HCT116 (cell line): ENCODE measurements at regions not wholly inside any gene's neighbourhood (a gene's known extent, or its start where the extent isn't known, plus 50 kb on each side); places are given as distances from the start of the nearest gene placed in this dataset.

Source experiments
- ATAC-seq: fragments of 200-7000 bp; cut with Tn5 transposase; 2 replicates; pipeline ENCODE4 v1.9.1; 2020; ENCODE audit warnings: mild to moderate bottlenecking, moderate library complexity
- BruUV-seq: library from RNA; stranded (reverse); fragments of 400-500 nt; replicated peaks from 2 replicates; lab custom pipeline; 2021; lab: Mats Ljungman, UMichigan
- CTCF ChIA-PET: fragments of 300-600 bp; sonication (Branson Sonifier 250); formaldehyde crosslinking; loops from one replicate; lab custom pipeline; 2021; ENCODE audit warnings: antibody characterized with exemption; lab: Charles Lee
- POLR2A ChIA-PET: fragments of 300-600, 350-600 bp; sonication (Branson Sonifier 250); formaldehyde crosslinking; loops from one replicate; lab custom pipeline; 2021; ENCODE audit warnings: antibody characterized with exemption; lab: Charles Lee
- RAD21 ChIA-PET, 2 experiments: fragments of 300-600 bp; sonication (Branson Sonifier 250); formaldehyde crosslinking; loops; one replicate each; lab custom pipeline; 2023; ENCODE audit warnings: low total read pairs in 2 of 2; ENCODE audit not compliant: uncharacterized antibody in 2 of 2, unreplicated experiment in 2 of 2, low non-redundant PET in 1 of 2; lab: Charles Lee
- DNase-seq: peaks from one replicate; pipeline ENCODE4 v3.0.0-alpha.2; 2010; ENCODE audit warnings: low read depth, low spot score
- H2AFZ ChIP-seq: fragments of 200-600 bp; shearing (Covaris generic), sonication (generic); 2 replicates; pipeline ENCODE4 v1.6.1; 2017; ENCODE audit warnings: low read depth, mixed run types, mixed read lengths, antibody characterized with exemption, low read length; ENCODE audit not compliant: poor library complexity, severe bottlenecking
- H3K27ac ChIP-seq: 2 replicates; pipeline ENCODE4 v1.5.1; 2012; ENCODE audit warnings: low read depth, low read length
- H3K27me3 ChIP-seq: fragments of 200-600 bp; sonication (generic); 2 replicates; pipeline ENCODE4 v1.6.1; 2016; ENCODE audit warnings: mixed run types, low read length, mixed read lengths; ENCODE audit not compliant: insufficient read depth
- H3K36me3 ChIP-seq, 2 experiments: fragments of 200-500 bp in 1 of 2; fragments of 200-600 bp in 1 of 2; sonication (Bioruptor generic) in 1 of 2; sonication (generic) in 1 of 2; 2 replicates each; pipeline versions ENCODE4 v1.5.1 to v1.6.1; 2014 to 2016; ENCODE audit warnings: low read length in 2 of 2, inconsistent platforms in 1 of 2, mixed read lengths in 1 of 2, mixed run types in 1 of 2; ENCODE audit not compliant: insufficient read depth in 2 of 2, control insufficient read depth in 1 of 2
- H3K4me1 ChIP-seq, 2 experiments: fragments of 200-600 bp in 1 of 2; sonication (generic) in 1 of 2; 2 replicates each; pipeline versions ENCODE4 v1.5.1 to v1.6.1; 2012 to 2017; ENCODE audit warnings: low read length in 2 of 2, inconsistent platforms in 1 of 2, mild to moderate bottlenecking in 1 of 2, mixed read lengths in 1 of 2, mixed run types in 1 of 2, moderate library complexity in 1 of 2; ENCODE audit not compliant: insufficient read depth in 2 of 2, control insufficient read depth in 1 of 2
- H3K4me2 ChIP-seq: fragments of 200-600 bp; sonication (generic); 2 replicates; pipeline ENCODE4 v1.6.1; 2017; ENCODE audit warnings: mixed run types, low read length, mixed read lengths
- H3K4me3 ChIP-seq, 2 experiments: fragments of 200-600 bp in 1 of 2; sonication (generic) in 1 of 2; replicated peaks in 1 of 2; 2 replicates each; pipeline ENCODE4 v1.5.1; 2011 to 2016; ENCODE audit warnings: low read length in 2 of 2, control low read depth in 1 of 2, low read depth in 1 of 2, mild to moderate bottlenecking in 1 of 2, mixed read lengths in 1 of 2, mixed run types in 1 of 2
- H3K79me2 ChIP-seq: fragments of 200-600 bp; sonication (generic); 2 replicates; pipeline ENCODE4 v1.6.1; 2017; ENCODE audit warnings: mild to moderate bottlenecking, mixed run types, low read length, moderate library complexity, mixed read lengths; ENCODE audit not compliant: insufficient read depth
- H3K9ac ChIP-seq: fragments of 200-600 bp; sonication (generic); 2 replicates; pipeline ENCODE4 v1.6.1; 2016; ENCODE audit warnings: low read length, mixed read lengths
- H3K9me2 ChIP-seq: fragments of 200-600 bp; sonication (generic), shearing (Covaris generic); 2 replicates; pipeline ENCODE4 v1.6.1; 2017; ENCODE audit warnings: mixed run types, mild to moderate bottlenecking, moderate library complexity; ENCODE audit not compliant: insufficient read depth
- H3K9me3 ChIP-seq, 2 experiments: fragments of 200-500 bp in 1 of 2; fragments of 200-600 bp in 1 of 2; sonication (Bioruptor generic) in 1 of 2; sonication (generic) in 1 of 2; 2 replicates each; pipeline ENCODE4 v1.6.1; 2014 to 2017; ENCODE audit warnings: low read length in 2 of 2, mixed read lengths in 2 of 2, inconsistent platforms in 1 of 2, low read depth in 1 of 2, mild to moderate bottlenecking in 1 of 2, mixed run types in 1 of 2, moderate library complexity in 1 of 2; ENCODE audit not compliant: control insufficient read depth in 1 of 2, insufficient read depth in 1 of 2
- H4K20me1 ChIP-seq: fragments of 200-600 bp; sonication (generic), shearing (Covaris generic); 2 replicates; pipeline ENCODE4 v1.6.1; 2017; ENCODE audit warnings: mixed run types, mild to moderate bottlenecking, moderate library complexity; ENCODE audit not compliant: insufficient read depth
- CBX3 ChIP-seq: IDR thresholded peaks from 2 replicates; pipeline ENCODE4 v1.6.1; 2012; ENCODE audit warnings: low read depth
- CEBPB ChIP-seq: IDR thresholded peaks from 2 replicates; pipeline ENCODE4 v1.6.1; 2012; ENCODE audit warnings: low read depth
- EGR1 ChIP-seq: IDR thresholded peaks from 2 replicates; pipeline ENCODE4 v1.6.1; 2012; ENCODE audit warnings: low read depth
- POLR2A ChIP-seq: IDR thresholded peaks from 2 replicates; pipeline ENCODE4 v1.7.0; 2011; ENCODE audit warnings: borderline replicate concordance; ENCODE audit not compliant: insufficient read depth, insufficient read length; ENCODE audit errors: extremely low read depth
- POLR2AphosphoS5 ChIP-seq: IDR thresholded peaks from 2 replicates; pipeline ENCODE4 v1.6.1; 2011; ENCODE audit warnings: mild to moderate bottlenecking, low read depth, low read length, moderate library complexity
- SIN3A ChIP-seq: IDR thresholded peaks from 2 replicates; pipeline ENCODE4 v1.6.1; 2012; ENCODE audit warnings: low read depth
- SP1 ChIP-seq: IDR thresholded peaks from 2 replicates; pipeline ENCODE4 v1.6.1; 2012; ENCODE audit warnings: low read depth
- TCF7L2 ChIP-seq: IDR thresholded peaks from 2 replicates; pipeline ENCODE4 v1.7.0; 2011; ENCODE audit warnings: borderline replicate concordance, inconsistent platforms; ENCODE audit not compliant: insufficient read depth, insufficient read length; ENCODE audit errors: extremely low read depth
- ZNF274 ChIP-seq: fragments of 200-500 bp; sonication (Bioruptor generic); IDR thresholded peaks from 2 replicates; pipeline ENCODE4 v1.6.1; 2014; ENCODE audit warnings: mild to moderate bottlenecking, low read depth, low read length, inconsistent platforms
- intact Hi-C: fragments of 100-400 bp; cut with micrococcal nuclease; formaldehyde crosslinking; loops from 2 replicates; pipeline ENCODE4 v1.10.0; 2022
- TF ChIP-seq, protein P1 (sequence below), 3 experiments: fragments of 200-600 bp in 1 of 3; sonication (generic) in 1 of 3; IDR thresholded peaks in 2 of 3; conservative IDR thresholded peaks in 1 of 3; 2 replicates each; pipeline ENCODE4 v1.5.1; 2012 to 2017; ENCODE audit warnings: low read depth in 2 of 3, low read length in 2 of 3, antibody characterized with exemption in 1 of 3, borderline replicate concordance in 1 of 3, control low read depth in 1 of 3, mild to moderate bottlenecking in 1 of 3, mixed read lengths in 1 of 3, mixed run types in 1 of 3, moderate library complexity in 1 of 3; ENCODE audit not compliant: insufficient read depth in 1 of 3
- TF ChIP-seq, protein P2 (sequence below): IDR thresholded peaks from 2 replicates; pipeline ENCODE4 v1.6.1; 2012
- TF ChIP-seq, protein P3 (sequence below): IDR thresholded peaks from 2 replicates; pipeline ENCODE4 v1.6.1; 2012; ENCODE audit warnings: low read depth

DNA sequence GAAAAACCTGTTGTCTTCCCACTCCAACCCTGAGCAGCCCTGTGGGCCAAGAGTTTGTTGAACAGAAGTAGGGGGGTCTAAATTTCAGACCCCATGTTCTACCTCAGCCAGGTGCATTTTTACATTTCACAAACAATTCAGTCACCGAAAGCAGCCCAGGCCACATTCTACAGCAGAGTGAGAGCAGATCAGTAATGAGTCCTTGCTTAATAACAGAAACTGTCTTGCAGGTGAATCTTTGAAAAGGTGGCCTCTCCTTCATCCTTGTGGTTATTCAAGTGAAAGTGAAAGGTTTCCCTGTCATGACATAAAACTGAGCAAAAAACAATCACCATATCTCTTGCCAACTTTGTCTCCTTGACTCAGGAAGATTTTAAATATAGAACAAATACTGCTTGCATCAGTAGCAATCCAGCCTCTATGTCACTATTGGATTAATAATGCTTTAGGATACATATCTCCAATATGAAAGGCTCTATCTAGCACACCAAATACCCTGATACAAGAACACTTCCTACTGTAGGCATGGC, 670.2 kb downstream of the DIAPH3 start:
- Histone ChIP-seq H3K27me3 (peaks cover 20% of the 10 kb centered on the region; the same call in 1 of the 2 replicates), H3K9ac (no peak overlapping the region), H3K4me2 (no peak overlapping the region), H3K9me3 (no peaks in the 10 kb centered on the region), H3K79me2 (no peaks in the 10 kb centered on the region), H3K9me2 (no peaks in the 10 kb centered on the region), H2AFZ (no peak overlapping the region), H3K27ac (no peak overlapping the region), H3K36me3 (no peaks in the 10 kb centered on the region), H4K20me1 (no peaks in the 10 kb centered on the region), H3K4me1 (no peaks in the 10 kb centered on the region), H3K4me3 (no peak overlapping the region)
- ChIA-PET POLR2A (no interaction called here), CTCF (no interaction called here), RAD21 (no interaction called here)
- no TSS peak for BruUV-seq
- TF ChIP-seq, protein P1, sequence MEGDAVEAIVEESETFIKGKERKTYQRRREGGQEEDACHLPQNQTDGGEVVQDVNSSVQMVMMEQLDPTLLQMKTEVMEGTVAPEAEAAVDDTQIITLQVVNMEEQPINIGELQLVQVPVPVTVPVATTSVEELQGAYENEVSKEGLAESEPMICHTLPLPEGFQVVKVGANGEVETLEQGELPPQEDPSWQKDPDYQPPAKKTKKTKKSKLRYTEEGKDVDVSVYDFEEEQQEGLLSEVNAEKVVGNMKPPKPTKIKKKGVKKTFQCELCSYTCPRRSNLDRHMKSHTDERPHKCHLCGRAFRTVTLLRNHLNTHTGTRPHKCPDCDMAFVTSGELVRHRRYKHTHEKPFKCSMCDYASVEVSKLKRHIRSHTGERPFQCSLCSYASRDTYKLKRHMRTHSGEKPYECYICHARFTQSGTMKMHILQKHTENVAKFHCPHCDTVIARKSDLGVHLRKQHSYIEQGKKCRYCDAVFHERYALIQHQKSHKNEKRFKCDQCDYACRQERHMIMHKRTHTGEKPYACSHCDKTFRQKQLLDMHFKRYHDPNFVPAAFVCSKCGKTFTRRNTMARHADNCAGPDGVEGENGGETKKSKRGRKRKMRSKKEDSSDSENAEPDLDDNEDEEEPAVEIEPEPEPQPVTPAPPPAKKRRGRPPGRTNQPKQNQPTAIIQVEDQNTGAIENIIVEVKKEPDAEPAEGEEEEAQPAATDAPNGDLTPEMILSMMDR (IDR thresholded peaks at IDR 0.05 in 2 of 3, conservative IDR thresholded peaks at IDR 0.05 in 1 of 3; ENCODE audit: borderline replicate concordance in 1 of 3, insufficient read depth in 1 of 3, low read depth in 2 of 3, low read length in 2 of 3), result no peak
- no peak for TF ChIP-seq TCF7L2
- no peak for TF ChIP-seq CBX3
- no peak for TF ChIP-seq CEBPB
- TF ChIP-seq, protein P2, sequence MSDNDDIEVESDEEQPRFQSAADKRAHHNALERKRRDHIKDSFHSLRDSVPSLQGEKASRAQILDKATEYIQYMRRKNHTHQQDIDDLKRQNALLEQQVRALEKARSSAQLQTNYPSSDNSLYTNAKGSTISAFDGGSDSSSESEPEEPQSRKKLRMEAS, result no peak
- TF ChIP-seq EGR1, result no peak
- TF ChIP-seq POLR2AphosphoS5, result no peak
- no peak for TF ChIP-seq SP1
- TF ChIP-seq ZNF274, result no peak
- TF ChIP-seq POLR2A, result no peak
- TF ChIP-seq, protein P3, sequence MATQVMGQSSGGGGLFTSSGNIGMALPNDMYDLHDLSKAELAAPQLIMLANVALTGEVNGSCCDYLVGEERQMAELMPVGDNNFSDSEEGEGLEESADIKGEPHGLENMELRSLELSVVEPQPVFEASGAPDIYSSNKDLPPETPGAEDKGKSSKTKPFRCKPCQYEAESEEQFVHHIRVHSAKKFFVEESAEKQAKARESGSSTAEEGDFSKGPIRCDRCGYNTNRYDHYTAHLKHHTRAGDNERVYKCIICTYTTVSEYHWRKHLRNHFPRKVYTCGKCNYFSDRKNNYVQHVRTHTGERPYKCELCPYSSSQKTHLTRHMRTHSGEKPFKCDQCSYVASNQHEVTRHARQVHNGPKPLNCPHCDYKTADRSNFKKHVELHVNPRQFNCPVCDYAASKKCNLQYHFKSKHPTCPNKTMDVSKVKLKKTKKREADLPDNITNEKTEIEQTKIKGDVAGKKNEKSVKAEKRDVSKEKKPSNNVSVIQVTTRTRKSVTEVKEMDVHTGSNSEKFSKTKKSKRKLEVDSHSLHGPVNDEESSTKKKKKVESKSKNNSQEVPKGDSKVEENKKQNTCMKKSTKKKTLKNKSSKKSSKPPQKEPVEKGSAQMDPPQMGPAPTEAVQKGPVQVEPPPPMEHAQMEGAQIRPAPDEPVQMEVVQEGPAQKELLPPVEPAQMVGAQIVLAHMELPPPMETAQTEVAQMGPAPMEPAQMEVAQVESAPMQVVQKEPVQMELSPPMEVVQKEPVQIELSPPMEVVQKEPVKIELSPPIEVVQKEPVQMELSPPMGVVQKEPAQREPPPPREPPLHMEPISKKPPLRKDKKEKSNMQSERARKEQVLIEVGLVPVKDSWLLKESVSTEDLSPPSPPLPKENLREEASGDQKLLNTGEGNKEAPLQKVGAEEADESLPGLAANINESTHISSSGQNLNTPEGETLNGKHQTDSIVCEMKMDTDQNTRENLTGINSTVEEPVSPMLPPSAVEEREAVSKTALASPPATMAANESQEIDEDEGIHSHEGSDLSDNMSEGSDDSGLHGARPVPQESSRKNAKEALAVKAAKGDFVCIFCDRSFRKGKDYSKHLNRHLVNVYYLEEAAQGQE, result no peak
- TF ChIP-seq SIN3A, result no peak
- DNase-seq (no peak), ATAC-seq (no peak)
- intact Hi-C loops, result no loop called here
